Ovary (tissue), 3 donors: ENCODE measurements at regions not wholly inside any gene's neighbourhood (a gene's known extent, or its start where the extent isn't known, plus 50 kb on each side); places are given as distances from the start of the nearest gene placed in this dataset.

ENCODE experiments used
- CTCF ChIP-seq, 3 donors: fragments of 450-650 bp in 2 of 3; fragments of 200-600 bp in 1 of 3; IDR thresholded peaks; one replicate each; pipeline versions ENCODE4 v1.5.1 to v1.8.0; 2016 to 2022; ENCODE audit warnings: antibody characterized with exemption in 3 of 3, mild to moderate bottlenecking in 1 of 3
- EP300 ChIP-seq: sonication (generic); formaldehyde crosslinking; IDR thresholded peaks from one replicate; pipeline ENCODE4 v1.6.1; 2017; ENCODE audit warnings: antibody characterized with exemption
- POLR2A ChIP-seq: fragments of 450-650 bp; IDR thresholded peaks from one replicate; pipeline ENCODE4 v1.6.1; 2017; ENCODE audit warnings: antibody characterized with exemption, mild to moderate bottlenecking, moderate library complexity
- donor health status: DM: no; HTN: no; CAD: no.

GRCh38 chr12:66799551-66799950 is 120.7 kb upstream of the GRIP1 start:
- no peak for TF ChIP-seq POLR2A
- TF ChIP-seq CTCF (IDR thresholded peaks at IDR 0.05) = no peak
- no peak for TF ChIP-seq EP300
